ENCODE measurements at regions not wholly inside any gene's neighbourhood (a gene's known extent, or its start where the extent isn't known, plus 50 kb on each side); places are given as distances from the start of the nearest gene placed in this dataset.
"Not testable (repeated sequence)": the region's sequence is repeated elsewhere in the genome, so short reads cannot be mapped to it uniquely, and the experiment has no call there.

DNA sequence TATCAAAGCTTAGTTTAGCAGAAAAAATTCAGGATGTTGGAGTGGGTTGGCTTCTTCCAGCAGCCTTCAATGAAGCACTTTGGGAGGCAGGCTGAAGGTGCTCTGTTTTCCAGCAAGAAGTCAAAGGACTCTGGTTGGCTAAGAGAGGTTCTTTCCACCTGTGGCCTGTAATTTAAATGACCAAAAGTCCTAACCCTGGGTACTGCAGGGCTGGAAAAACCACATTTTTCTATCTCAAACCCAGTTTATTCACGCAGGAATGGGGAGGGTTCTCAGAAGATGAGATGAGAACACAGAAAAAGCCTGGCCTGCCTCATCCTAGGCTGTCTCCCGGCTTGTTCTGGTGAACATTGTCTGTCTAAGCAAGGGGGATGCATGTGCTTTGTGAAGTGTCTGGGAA, 68.6 kb upstream of the ZFHX3 start:
- H3K4me1 ChIP-seq = peaks cover 0 to 10% (median 0%) of the 10 kb centered on the region in 4 donors
- peaks cover 0 to 10% (median 0%) of the 10 kb centered on the region in 4 donors for H3K9me3 ChIP-seq
- H3K27ac ChIP-seq = no peak overlapping the region
- no peaks in the 10 kb centered on the region for H3K27me3 ChIP-seq
- no peak for DNase-seq (ENCODE audit: low spot score in 2 of 2)
- 87 to 94% methylated on average over 2 of the region's 2 CpGs for WGBS, 2 donors
- no peak for TF ChIP-seq POLR2A (IDR thresholded peaks at IDR 0.05)
- H3K4me3 ChIP-seq = no peak overlapping the region
- no peaks in the 10 kb centered on the region for H3K36me3 ChIP-seq

DNA sequence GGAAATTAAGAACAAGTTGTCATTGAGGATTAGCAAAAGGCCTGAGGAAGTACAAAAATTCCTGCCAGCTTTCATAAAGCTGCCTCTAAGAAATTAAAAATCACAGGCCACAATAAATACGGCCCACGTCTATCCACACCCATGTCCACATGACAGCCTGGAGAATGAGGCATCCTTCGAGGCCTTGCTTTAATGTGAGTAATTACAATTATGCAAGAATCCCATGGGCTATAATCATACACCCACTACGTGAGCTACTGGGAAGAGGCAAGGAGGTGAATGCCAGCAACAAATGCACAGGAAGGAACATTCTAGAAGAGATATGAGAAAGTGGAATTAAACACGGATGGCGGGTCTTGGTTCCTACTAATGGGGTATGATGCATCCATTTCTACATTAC, 65.4 kb upstream of the ZFHX3 start:
- Histone ChIP-seq H3K9me3 (peaks cover 0 to 10% (median 0%) of the 10 kb centered on the region in 4 donors), H3K36me3 (no peaks in the 10 kb centered on the region), H3K27me3 (no peaks in the 10 kb centered on the region), H3K4me1 (peaks cover 0 to 10% (median 0%) of the 10 kb centered on the region in 4 donors), H3K4me3 (no peak overlapping the region), H3K27ac (peak overlapping the region in 2 of 4 donors; percentile 17 to 47)
- DNase-seq (ENCODE audit: low spot score in 2 of 2) = no peak
- TF ChIP-seq EP300 (IDR thresholded peaks at IDR 0.05) = peak in 1 of 2 donors; percentile 14
- TF ChIP-seq, protein P1, sequence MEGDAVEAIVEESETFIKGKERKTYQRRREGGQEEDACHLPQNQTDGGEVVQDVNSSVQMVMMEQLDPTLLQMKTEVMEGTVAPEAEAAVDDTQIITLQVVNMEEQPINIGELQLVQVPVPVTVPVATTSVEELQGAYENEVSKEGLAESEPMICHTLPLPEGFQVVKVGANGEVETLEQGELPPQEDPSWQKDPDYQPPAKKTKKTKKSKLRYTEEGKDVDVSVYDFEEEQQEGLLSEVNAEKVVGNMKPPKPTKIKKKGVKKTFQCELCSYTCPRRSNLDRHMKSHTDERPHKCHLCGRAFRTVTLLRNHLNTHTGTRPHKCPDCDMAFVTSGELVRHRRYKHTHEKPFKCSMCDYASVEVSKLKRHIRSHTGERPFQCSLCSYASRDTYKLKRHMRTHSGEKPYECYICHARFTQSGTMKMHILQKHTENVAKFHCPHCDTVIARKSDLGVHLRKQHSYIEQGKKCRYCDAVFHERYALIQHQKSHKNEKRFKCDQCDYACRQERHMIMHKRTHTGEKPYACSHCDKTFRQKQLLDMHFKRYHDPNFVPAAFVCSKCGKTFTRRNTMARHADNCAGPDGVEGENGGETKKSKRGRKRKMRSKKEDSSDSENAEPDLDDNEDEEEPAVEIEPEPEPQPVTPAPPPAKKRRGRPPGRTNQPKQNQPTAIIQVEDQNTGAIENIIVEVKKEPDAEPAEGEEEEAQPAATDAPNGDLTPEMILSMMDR (IDR thresholded peaks at IDR 0.05) = no peak
- WGBS, 2 donors = 40 to 45% methylated on average over 6 of the region's 6 CpGs

DNA sequence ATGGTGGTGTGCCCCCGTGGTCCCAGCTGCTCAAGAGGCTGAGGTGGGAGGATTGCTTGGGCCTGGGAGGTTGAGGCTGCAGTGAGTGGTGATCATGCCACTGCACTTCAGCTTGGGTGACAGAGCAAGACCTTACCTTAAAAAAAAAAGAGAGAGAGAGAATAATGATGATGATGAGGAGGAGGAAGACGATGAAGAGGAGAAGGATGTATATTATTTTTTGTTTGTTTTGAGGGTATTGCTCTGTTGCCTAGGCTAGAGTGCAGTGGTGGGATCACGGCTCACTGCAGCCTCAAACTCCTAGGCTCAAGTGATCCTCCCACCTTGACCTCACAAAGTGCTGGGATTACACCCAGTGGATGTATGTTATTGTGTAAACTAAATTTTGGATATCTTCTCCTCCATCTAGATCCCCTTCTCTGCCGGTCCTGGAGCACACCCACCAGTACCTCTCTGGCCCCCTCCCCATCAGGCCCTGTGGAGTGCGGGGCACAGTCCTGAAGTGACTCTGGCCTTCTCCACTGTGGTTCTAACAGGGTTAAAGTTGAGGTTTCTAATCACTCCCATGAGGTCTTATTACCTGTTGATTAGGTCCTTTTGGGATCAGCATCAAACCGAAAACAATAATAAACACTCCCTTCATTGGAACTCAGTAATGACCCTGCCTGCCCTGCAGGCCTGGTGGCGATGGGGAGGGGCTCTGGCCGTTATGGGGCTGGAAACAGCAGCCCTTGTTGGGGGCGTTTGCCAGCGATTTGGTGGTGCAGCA, 60.5 kb upstream of the ZFHX3 start:
- no peak overlapping the region for H3K27ac ChIP-seq
- H3K4me3 ChIP-seq = no peak overlapping the region

DNA sequence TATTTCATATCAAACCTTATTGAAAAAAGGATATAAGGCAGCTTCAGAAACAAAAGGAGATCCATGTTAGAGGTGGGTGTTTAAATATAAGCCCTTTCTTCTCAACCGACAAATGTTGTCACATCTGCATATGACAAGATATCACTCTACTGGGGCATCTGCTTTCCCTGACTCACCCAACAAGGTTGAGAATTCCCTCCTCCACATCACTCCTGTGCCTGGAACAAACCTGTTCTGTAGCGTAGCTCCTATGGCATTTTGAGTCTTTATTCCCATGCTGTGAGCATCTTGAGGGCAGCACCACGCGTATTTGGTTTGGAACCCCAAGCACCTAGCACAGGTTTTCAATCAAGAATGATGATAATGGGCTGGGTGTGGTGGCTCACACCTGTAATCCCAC, 59.4 kb upstream of the ZFHX3 start:
- H3K27ac ChIP-seq = no peak overlapping the region
- no peaks in the 10 kb centered on the region for H3K27me3 ChIP-seq
- no peak for TF ChIP-seq EP300 (IDR thresholded peaks at IDR 0.05)
- TF ChIP-seq, protein P1 (IDR thresholded peaks at IDR 0.05) = no peak
- no peak for TF ChIP-seq POLR2A (IDR thresholded peaks at IDR 0.05)
- no peaks in the 10 kb centered on the region for H3K4me1 ChIP-seq
- H3K4me3 ChIP-seq = no peak overlapping the region
- 95 to 97% methylated on average over 4 of the region's 4 CpGs for WGBS, 2 donors
- H3K9me3 ChIP-seq = no peaks in the 10 kb centered on the region
- H3K36me3 ChIP-seq = no peaks in the 10 kb centered on the region
- DNase-seq (ENCODE audit: low spot score in 2 of 2) = no peak

More for the DNA sequence above, 60.5 kb upstream of the ZFHX3 start:
- peaks cover 0 to 8% (median 0%) of the 10 kb centered on the region in 4 donors for H3K4me1 ChIP-seq
- 64 to 66% methylated on average over 9 to 10 of the region's 10 CpGs for WGBS, 2 donors
- no peaks in the 10 kb centered on the region for H3K9me3 ChIP-seq
- no peaks in the 10 kb centered on the region for H3K36me3 ChIP-seq
- DNase-seq (ENCODE audit: low spot score in 2 of 2) = no peak
- no peak for TF ChIP-seq POLR2A (IDR thresholded peaks at IDR 0.05)
- no peaks in the 10 kb centered on the region for H3K27me3 ChIP-seq

DNA sequence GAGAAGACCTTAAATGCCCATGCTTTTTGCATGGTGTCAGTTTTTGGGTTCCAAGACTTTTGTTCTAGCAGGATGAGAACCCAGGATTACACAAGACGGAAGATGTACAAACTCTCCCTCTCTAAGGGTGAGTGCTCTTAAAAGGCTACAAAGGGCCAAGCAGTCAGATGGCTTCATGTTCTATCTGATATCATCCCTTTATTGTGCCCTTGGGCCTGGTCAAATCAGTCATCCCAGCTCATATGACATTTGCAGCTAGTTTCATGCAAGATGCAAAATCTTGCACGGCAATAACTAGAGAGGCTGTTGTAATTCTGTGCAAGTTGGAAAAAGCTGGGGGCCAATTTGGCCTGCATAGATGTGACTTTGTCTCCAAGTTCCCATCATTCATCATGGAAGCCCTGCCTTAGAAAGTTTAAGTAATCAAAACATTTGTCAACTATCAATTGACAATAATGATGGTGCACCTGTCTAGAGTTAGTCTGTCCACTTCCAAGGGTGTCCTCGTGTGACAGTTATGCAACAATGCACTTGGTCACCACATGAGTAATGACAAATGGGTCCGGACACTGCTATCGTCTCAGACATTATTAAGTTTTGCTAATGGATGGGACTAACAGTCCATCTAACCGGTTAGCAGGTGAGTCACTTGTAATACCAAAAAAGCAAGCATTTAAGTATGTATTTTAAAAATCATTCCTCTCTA, 58.6 kb upstream of the ZFHX3 start:
- Histone ChIP-seq H3K36me3 (no peaks in the 10 kb centered on the region), H3K4me3 (no peak overlapping the region), H3K9me3 (no peaks in the 10 kb centered on the region), H3K27ac (no peak overlapping the region), H3K4me1 (no peaks in the 10 kb centered on the region), H3K27me3 (no peaks in the 10 kb centered on the region)
- TF ChIP-seq EP300 (IDR thresholded peaks at IDR 0.05) (no peak), POLR2A (IDR thresholded peaks at IDR 0.05) (no peak)
- TF ChIP-seq, protein P1 (IDR thresholded peaks at IDR 0.05) = no peak
- 72 to 93% methylated on average over 6 of the region's 6 CpGs for WGBS, 2 donors
- DNase-seq (ENCODE audit: low spot score in 2 of 2) = no peak

DNA sequence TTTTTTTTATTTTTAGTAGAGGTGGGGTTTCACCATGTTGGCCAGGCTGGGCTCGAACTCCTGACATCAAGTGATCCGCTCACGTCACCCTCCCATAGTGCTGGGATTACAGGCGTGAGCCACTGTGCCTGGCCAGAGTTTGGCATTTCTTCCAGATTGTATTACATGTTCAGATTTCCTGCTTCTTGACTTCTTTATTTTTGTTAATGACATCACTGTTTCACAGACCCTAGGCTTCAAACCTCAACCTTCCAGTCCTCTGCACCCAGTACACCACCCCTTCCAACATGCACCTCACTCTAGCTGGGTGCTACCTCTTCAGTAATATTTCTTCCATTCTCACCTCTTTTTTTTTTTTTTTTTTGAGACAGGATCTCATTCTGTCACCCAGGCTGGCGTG, 53.6 kb upstream of the ZFHX3 start:
- no peak for TF ChIP-seq EP300 (IDR thresholded peaks at IDR 0.05)
- Histone ChIP-seq H3K4me3 (no peak overlapping the region), H3K9me3 (no peaks in the 10 kb centered on the region), H3K27ac (no peak overlapping the region), H3K4me1 (no peaks in the 10 kb centered on the region), H3K36me3 (no peaks in the 10 kb centered on the region), H3K27me3 (no peaks in the 10 kb centered on the region)
- 87 to 91% methylated on average over 5 of the region's 5 CpGs for WGBS, 2 donors
- no peak for DNase-seq (ENCODE audit: low spot score in 2 of 2)

DNA sequence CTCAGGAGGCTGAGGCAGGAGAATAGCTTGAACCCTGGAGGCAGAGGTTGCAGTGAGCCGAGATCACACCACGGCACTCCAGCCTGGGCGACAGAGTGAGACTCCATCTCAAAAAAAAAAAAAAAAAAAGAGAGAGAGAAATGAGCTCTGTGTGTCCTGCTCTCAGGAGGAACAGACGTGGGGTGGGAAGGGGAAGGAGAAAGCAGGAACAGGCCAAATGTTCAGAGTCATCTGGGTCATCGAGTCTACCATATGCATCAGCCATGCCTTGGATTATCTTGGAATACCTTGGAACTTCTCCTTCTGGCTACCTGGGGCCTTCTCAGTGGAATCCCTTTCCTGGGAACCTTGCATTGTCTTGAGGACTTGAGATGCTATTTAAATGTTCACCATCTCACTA, 51.7 kb upstream of the ZFHX3 start:
- not testable (repeated sequence) for H3K27ac ChIP-seq; H3K4me3 ChIP-seq; DNase-seq (ENCODE audit: low spot score in 2 of 2); H3K9me3 ChIP-seq; H3K27me3 ChIP-seq; H3K36me3 ChIP-seq
- peaks cover 0 to 13% (median 0%) of the 10 kb centered on the region in 4 donors for H3K4me1 ChIP-seq
- WGBS, 2 donors = 81 to 88% methylated on average over 5 of the region's 5 CpGs

Data from tibial nerve (tissue), 4 donors.